Choroid plexus epithelial cell (primary cell): ENCODE measurements at regions not wholly inside any gene's neighbourhood (a gene's known extent, or its start where the extent isn't known, plus 50 kb on each side); places are given as distances from the start of the nearest gene placed in this dataset.

Experiments used
- DNase-seq: peaks from one replicate; pipeline ENCODE4 v3.0.0-alpha.2; 2010; ENCODE audit warnings: low read depth
- H3K4me3 ChIP-seq: 2 replicates; pipeline ENCODE4 v1.5.1; 2011; ENCODE audit warnings: low read depth, mild to moderate bottlenecking, control low read depth, low read length, moderate library complexity
- TF ChIP-seq, protein P1 (sequence below): conservative IDR thresholded peaks from 2 replicates; pipeline ENCODE4 v1.5.1; 2011; ENCODE audit warnings: low read depth, mild to moderate bottlenecking, control low read depth, inconsistent platforms, low read length, moderate library complexity

DNA sequence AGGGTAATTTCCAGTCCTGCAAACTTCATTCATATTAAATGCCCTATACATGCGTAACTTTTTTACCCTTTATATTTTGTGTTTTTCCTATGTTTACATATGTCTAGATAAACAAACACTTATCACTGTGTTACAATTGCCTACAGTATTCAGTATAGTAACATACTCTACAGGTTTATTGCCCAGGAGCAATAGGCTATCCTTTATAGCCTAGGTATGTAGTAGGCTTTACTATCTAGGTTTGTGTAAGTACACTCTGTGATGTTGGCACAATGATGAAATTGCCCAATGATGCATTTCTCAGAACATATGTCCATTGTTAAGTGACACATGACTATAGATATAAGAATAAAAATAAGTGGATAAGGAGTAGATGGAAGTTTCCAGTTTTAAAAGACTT lies 345.5 kb upstream of the C1orf87 start:
- no peak overlapping the region for H3K4me3 ChIP-seq
- TF ChIP-seq, protein P1, sequence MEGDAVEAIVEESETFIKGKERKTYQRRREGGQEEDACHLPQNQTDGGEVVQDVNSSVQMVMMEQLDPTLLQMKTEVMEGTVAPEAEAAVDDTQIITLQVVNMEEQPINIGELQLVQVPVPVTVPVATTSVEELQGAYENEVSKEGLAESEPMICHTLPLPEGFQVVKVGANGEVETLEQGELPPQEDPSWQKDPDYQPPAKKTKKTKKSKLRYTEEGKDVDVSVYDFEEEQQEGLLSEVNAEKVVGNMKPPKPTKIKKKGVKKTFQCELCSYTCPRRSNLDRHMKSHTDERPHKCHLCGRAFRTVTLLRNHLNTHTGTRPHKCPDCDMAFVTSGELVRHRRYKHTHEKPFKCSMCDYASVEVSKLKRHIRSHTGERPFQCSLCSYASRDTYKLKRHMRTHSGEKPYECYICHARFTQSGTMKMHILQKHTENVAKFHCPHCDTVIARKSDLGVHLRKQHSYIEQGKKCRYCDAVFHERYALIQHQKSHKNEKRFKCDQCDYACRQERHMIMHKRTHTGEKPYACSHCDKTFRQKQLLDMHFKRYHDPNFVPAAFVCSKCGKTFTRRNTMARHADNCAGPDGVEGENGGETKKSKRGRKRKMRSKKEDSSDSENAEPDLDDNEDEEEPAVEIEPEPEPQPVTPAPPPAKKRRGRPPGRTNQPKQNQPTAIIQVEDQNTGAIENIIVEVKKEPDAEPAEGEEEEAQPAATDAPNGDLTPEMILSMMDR: no peak
- no peak for DNase-seq

GRCh38 chr1:60415696-60416095 lies 342.1 kb upstream of the C1orf87 start:
- TF ChIP-seq, protein P1: no peak

DNA sequence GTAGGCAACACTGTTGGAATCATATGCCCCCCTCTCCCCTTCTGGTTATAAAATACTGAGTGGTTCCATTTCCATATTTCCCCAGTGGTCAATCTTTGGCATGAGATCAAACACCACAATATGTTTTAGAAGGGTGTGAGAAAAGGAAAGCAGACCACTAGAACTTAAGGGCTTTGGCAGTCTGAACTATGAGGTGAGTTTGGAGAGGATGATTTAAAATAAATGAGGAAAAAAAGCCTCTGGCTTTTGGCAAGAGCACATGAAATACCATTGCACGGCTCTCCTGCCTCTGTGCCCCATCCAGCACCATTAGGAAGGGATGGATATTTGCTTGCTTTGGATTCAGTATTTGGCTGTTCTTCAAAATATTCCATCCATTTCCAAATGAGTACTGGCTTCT lies 339.5 kb upstream of the C1orf87 start:
- no peak for DNase-seq
- TF ChIP-seq, protein P1: no peak

More at GRCh38 chr1:60415696-60416095, 342.1 kb upstream of the C1orf87 start:
- no peak for DNase-seq
- no peak overlapping the region for H3K4me3 ChIP-seq

GRCh38 chr1:60411591-60411990 lies 338.0 kb upstream of the C1orf87 start:
- DNase-seq: no peak
- TF ChIP-seq, protein P1: no peak
- H3K4me3 ChIP-seq: no peak overlapping the region

More for the DNA sequence above, 339.5 kb upstream of the C1orf87 start:
- no peak overlapping the region for H3K4me3 ChIP-seq

GRCh38 chr1:60402816-60403215 lies 329.2 kb upstream of the C1orf87 start:
- TF ChIP-seq, protein P1: no peak
- DNase-seq: no peak
- H3K4me3 ChIP-seq: no peak overlapping the region

- DNase-seq: no peak
- TF ChIP-seq, protein P1: no peak
- no peak overlapping the region for H3K4me3 ChIP-seq
Measured at GRCh38 chr1:60402216-60402615, 328.6 kb upstream of the C1orf87 start.

GRCh38 chr1:60394436-60394835 lies 320.9 kb upstream of the C1orf87 start:
- H3K4me3 ChIP-seq: no peak overlapping the region
- peak; percentile 8 for DNase-seq
- TF ChIP-seq, protein P1: no peak
